GM10248 (cell line): ENCODE measurements at regions not wholly inside any gene's neighbourhood (a gene's known extent, or its start where the extent isn't known, plus 50 kb on each side); places are given as distances from the start of the nearest gene placed in this dataset.

Experiments
- CTCF ChIA-PET: fragments of 300-600 bp; sonication (Branson Sonifier 250); formaldehyde crosslinking; extraction: SDS; loops from one replicate; lab custom pipeline; 2021; ENCODE audit warnings: antibody characterized with exemption; lab: Yijun Ruan, JAX
- POLR2A ChIA-PET: fragments of 350-650 bp; sonication (Branson Sonifier 250); formaldehyde crosslinking; extraction: SDS; loops from one replicate; lab custom pipeline; 2020; ENCODE audit warnings: antibody characterized with exemption; lab: Yijun Ruan, JAX
- DNase-seq: peaks from one replicate; pipeline ENCODE4 v3.0.0; 2012; ENCODE audit errors: extremely low spot score
- TF ChIP-seq, protein P1 (sequence below): IDR thresholded peaks from 2 replicates; pipeline ENCODE4 v1.5.1; 2012; ENCODE audit warnings: mild to moderate bottlenecking, low read depth; ENCODE audit errors: extremely low read depth, missing control alignments, control extremely low read depth

DNA sequence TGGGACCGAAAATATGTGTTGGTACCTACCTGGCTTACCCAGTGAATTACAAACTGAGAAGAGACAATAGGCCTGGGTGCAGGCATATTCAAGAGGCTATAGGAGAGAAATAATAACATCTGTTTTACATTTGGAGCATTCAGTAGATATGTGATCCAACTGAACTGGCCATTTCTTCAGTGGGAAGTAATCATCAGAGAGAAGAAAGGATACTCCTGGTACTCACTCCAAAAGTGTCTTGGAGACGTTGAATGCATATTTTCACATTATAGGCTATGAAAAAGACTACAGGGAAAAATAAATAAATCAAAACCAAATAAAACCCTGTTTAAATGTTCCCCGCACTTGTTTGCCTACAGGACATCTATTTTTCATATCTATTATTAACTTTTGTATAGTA lies 1680.3 kb downstream of the REEP3 start:
- ChIA-PET POLR2A (no interaction called here), CTCF (no interaction called here)
- DNase-seq: no peak
- TF ChIP-seq, protein P1, sequence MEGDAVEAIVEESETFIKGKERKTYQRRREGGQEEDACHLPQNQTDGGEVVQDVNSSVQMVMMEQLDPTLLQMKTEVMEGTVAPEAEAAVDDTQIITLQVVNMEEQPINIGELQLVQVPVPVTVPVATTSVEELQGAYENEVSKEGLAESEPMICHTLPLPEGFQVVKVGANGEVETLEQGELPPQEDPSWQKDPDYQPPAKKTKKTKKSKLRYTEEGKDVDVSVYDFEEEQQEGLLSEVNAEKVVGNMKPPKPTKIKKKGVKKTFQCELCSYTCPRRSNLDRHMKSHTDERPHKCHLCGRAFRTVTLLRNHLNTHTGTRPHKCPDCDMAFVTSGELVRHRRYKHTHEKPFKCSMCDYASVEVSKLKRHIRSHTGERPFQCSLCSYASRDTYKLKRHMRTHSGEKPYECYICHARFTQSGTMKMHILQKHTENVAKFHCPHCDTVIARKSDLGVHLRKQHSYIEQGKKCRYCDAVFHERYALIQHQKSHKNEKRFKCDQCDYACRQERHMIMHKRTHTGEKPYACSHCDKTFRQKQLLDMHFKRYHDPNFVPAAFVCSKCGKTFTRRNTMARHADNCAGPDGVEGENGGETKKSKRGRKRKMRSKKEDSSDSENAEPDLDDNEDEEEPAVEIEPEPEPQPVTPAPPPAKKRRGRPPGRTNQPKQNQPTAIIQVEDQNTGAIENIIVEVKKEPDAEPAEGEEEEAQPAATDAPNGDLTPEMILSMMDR: no peak

- DNase-seq: no peak
- ChIA-PET POLR2A (no interaction called here), CTCF (no interaction called here)
- TF ChIP-seq, protein P1: no peak
Observed at GRCh38 chr10:65204999-65205398, 1683.8 kb downstream of the REEP3 start.

DNA sequence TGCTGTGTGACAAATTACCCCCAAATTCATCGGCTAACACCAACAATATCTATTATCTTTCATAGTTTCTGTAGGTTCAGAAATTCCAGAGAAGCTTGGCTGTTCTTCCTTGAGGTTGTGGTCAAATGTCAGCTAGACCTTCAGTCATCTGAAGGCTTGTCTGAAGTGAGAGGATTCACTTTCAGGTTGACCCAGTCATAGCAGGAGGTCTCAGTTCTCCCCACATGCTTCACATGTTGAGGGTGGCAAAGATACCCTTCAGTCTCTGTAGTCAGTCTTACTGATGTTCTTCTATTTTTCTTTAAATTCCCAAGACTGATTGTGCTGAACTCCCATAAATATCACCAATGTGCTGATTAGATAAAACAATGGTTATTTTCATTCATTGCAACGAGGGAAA lies 1692.0 kb downstream of the REEP3 start:
- TF ChIP-seq, protein P1: no peak
- ChIA-PET POLR2A (no interaction called here), CTCF (no interaction called here)
- DNase-seq: no peak

- DNase-seq: no peak
- CTCF ChIA-PET: no interaction called here
- TF ChIP-seq, protein P1: no peak
- POLR2A ChIA-PET: no interaction called here
Observed at GRCh38 chr10:65219444-65219843, 1698.2 kb downstream of the REEP3 start.

DNA sequence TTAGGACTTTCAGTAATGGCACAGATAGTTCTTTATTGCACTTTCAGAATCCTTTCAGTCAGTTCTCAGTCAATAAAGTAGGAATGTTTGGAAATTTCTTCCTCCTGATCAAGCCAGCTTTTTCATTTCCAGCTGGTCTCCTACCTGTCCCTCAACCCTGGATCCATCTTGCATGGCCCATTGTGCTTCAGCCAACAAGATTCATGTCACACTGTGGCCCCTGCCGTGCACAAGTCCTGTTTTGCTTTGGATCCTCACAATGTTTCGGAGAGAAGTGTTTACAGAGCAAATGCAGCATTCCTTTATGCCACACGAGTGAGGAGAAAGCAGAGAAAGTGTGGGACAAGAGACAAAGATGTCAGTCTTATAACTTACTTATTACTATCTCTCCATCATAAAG lies 1694.7 kb upstream of the LRRTM3 start:
- CTCF ChIA-PET: no interaction called here
- DNase-seq: no peak
- POLR2A ChIA-PET: no interaction called here
- TF ChIP-seq, protein P1: no peak

DNA sequence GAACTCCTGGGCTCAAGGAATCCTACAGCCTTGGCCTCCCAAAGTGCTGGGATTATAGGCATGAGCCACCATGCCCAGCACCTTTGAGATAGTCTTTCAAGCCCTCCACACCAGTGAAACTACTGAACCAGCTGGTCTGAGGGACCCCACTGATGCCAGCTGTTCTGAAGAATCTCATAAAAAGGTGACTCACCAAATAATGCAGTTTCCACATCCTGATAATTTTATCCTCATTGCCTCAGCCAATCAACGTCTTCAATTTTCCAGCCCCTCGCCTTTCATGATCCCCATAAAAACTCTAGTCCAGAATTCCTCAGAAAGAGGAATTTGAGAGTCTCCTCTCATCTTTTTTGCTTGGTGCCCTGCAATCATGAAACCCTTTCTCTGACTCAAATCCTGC lies 1691.6 kb upstream of the LRRTM3 start:
- TF ChIP-seq, protein P1: no peak
- ChIA-PET POLR2A (no interaction called here), CTCF (no interaction called here)
- DNase-seq: no peak

DNA sequence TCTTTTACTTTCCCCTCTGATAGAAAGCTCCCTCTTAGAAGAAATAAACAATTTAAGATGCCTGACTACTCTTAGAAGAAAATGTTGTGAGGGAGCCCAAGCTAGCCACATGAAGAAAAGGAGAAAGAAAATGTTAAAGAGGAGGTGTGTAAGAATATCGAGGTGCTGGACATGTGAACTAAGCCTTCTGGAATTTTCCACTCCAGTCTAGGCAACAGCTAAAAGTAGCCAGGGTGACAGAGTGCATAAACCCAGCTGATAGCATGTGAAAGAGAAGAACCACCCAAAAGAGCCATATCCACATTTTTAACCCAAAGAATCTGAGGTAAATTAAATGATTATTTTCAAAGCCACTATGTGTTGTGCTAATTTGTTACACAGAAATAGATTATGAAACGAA lies 1690.6 kb upstream of the LRRTM3 start:
- no peak for DNase-seq
- ChIA-PET POLR2A (no interaction called here), CTCF (interaction anchor here (0.9 kb wide), 1 partner anchor 11 kb away, joined by 3 read pairs; no protein-coding TSS in a partner anchor)
- TF ChIP-seq, protein P1: no peak
